SU-DHL-6 (cell line): ENCODE measurements at regions not wholly inside any gene's neighbourhood (a gene's known extent, or its start where the extent isn't known, plus 50 kb on each side); places are given as distances from the start of the nearest gene placed in this dataset.

ENCODE experiments used
- H2AFZ ChIP-seq: fragments of 200-600 bp; sonication (generic); 2 replicates; pipeline ENCODE4 v1.6.1; 2014; ENCODE audit warnings: low read depth, mild to moderate bottlenecking, moderate library complexity, mixed read lengths, antibody characterized with exemption, low read length; ENCODE audit not compliant: severe bottlenecking
- H3F3A ChIP-seq: fragments of 200-600 bp; shearing (Covaris generic); 2 replicates; pipeline ENCODE4 v1.6.0; 2016; ENCODE audit warnings: antibody characterized with exemption, mild to moderate bottlenecking; ENCODE audit not compliant: insufficient read depth
- H3K27ac ChIP-seq: fragments of 200-600 bp; sonication (generic); 2 replicates; pipeline ENCODE4 v1.5.1; 2016; ENCODE audit warnings: low read depth, mild to moderate bottlenecking, low read length, moderate library complexity, mixed read lengths
- H3K27me3 ChIP-seq: fragments of 200-600 bp; sonication (generic), shearing (Covaris generic); 2 replicates; pipeline ENCODE4 v1.6.0; 2014; ENCODE audit warnings: mild to moderate bottlenecking, low read length
- H3K36me3 ChIP-seq: fragments of 200-600 bp; sonication (generic); 2 replicates; pipeline ENCODE4 v1.6.1; 2014; ENCODE audit warnings: mild to moderate bottlenecking, low read length, mixed read lengths
- H3K4me2 ChIP-seq: fragments of 300-600, 200-600 bp; shearing (Covaris generic), sonication (generic); 2 replicates; pipeline ENCODE4 v1.6.0; 2014; ENCODE audit warnings: low read length, low read depth, mild to moderate bottlenecking; ENCODE audit not compliant: poor library complexity, severe bottlenecking
- H3K4me3 ChIP-seq: fragments of 200-600 bp; sonication (generic); 2 replicates; pipeline ENCODE4 v1.5.1; 2014; ENCODE audit warnings: antibody characterized with exemption, low read length, mild to moderate bottlenecking, mixed read lengths; ENCODE audit not compliant: insufficient read depth, poor library complexity, severe bottlenecking
- H3K79me2 ChIP-seq: fragments of 200-600 bp; sonication (generic); 2 replicates; pipeline ENCODE4 v1.6.1; 2014; ENCODE audit warnings: mild to moderate bottlenecking, low read length, moderate library complexity; ENCODE audit not compliant: insufficient read depth
- H3K9ac ChIP-seq: fragments of 200-600 bp; sonication (generic); 2 replicates; pipeline ENCODE4 v1.7.0; 2014; ENCODE audit warnings: mild to moderate bottlenecking, low read length
- H3K9me2 ChIP-seq: fragments of 200-600 bp; sonication (generic); replicated peaks from 2 replicates; pipeline ENCODE4 v1.6.1; 2014; ENCODE audit warnings: low read length; ENCODE audit not compliant: insufficient read depth
- H3K9me3 ChIP-seq: fragments of 200-600 bp; sonication (generic); 2 replicates; pipeline ENCODE4 v1.6.1; 2014; ENCODE audit warnings: low read length, mixed read lengths; ENCODE audit not compliant: insufficient read depth
- H4K20me1 ChIP-seq: fragments of 200-600 bp; sonication (generic); 2 replicates; pipeline ENCODE4 v1.6.1; 2014; ENCODE audit warnings: low read depth, mild to moderate bottlenecking, antibody characterized with exemption, low read length, moderate library complexity, mixed read lengths
- EZH2phosphoT487 ChIP-seq: fragments of 200-600 bp; sonication (generic), shearing (Covaris generic); conservative IDR thresholded peaks from 2 replicates; pipeline ENCODE4 v1.6.1; 2018; ENCODE audit warnings: mild to moderate bottlenecking, antibody characterized with exemption, low read length, moderate library complexity, mixed read lengths
- TF ChIP-seq, protein P1 (sequence below): fragments of 200-600 bp; sonication (generic); IDR thresholded peaks from one replicate; pipeline ENCODE4 v1.5.1; 2017; ENCODE audit warnings: antibody characterized with exemption, mild to moderate bottlenecking, low read length, moderate library complexity; ENCODE audit not compliant: insufficient read depth, poor library complexity, severe bottlenecking

GRCh38 chr13:54312885-54313284 lies 1284.3 kb downstream of the OLFM4 start:
- no peak overlapping the region for H3K4me3 ChIP-seq
- TF ChIP-seq EZH2phosphoT487: no peak
- TF ChIP-seq, protein P1, sequence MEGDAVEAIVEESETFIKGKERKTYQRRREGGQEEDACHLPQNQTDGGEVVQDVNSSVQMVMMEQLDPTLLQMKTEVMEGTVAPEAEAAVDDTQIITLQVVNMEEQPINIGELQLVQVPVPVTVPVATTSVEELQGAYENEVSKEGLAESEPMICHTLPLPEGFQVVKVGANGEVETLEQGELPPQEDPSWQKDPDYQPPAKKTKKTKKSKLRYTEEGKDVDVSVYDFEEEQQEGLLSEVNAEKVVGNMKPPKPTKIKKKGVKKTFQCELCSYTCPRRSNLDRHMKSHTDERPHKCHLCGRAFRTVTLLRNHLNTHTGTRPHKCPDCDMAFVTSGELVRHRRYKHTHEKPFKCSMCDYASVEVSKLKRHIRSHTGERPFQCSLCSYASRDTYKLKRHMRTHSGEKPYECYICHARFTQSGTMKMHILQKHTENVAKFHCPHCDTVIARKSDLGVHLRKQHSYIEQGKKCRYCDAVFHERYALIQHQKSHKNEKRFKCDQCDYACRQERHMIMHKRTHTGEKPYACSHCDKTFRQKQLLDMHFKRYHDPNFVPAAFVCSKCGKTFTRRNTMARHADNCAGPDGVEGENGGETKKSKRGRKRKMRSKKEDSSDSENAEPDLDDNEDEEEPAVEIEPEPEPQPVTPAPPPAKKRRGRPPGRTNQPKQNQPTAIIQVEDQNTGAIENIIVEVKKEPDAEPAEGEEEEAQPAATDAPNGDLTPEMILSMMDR: no peak

GRCh38 chr13:54317722-54318121 lies 1289.1 kb downstream of the OLFM4 start:
- Histone ChIP-seq H2AFZ (no peak overlapping the region), H3K9me2 (no peaks in the 10 kb centered on the region), H3K27me3 (no peaks in the 10 kb centered on the region), H3K9me3 (no peaks in the 10 kb centered on the region), H3K79me2 (no peaks in the 10 kb centered on the region), H3F3A (no peaks in the 10 kb centered on the region), H3K27ac (no peak overlapping the region), H3K4me3 (no peak overlapping the region), H4K20me1 (no peaks in the 10 kb centered on the region), H3K4me2 (no peak overlapping the region), H3K36me3 (no peaks in the 10 kb centered on the region), H3K9ac (no peak overlapping the region)
- TF ChIP-seq EZH2phosphoT487: no peak
- TF ChIP-seq, protein P1: no peak

More at GRCh38 chr13:54312885-54313284, 1284.3 kb downstream of the OLFM4 start:
- Histone ChIP-seq H3K27me3 (no peaks in the 10 kb centered on the region), H3K27ac (no peak overlapping the region), H2AFZ (no peak overlapping the region), H4K20me1 (no peaks in the 10 kb centered on the region), H3K36me3 (no peaks in the 10 kb centered on the region), H3K9ac (no peak overlapping the region), H3K9me3 (no peaks in the 10 kb centered on the region), H3K79me2 (no peaks in the 10 kb centered on the region), H3K4me2 (no peak overlapping the region), H3F3A (no peaks in the 10 kb centered on the region), H3K9me2 (no peaks in the 10 kb centered on the region)

DNA sequence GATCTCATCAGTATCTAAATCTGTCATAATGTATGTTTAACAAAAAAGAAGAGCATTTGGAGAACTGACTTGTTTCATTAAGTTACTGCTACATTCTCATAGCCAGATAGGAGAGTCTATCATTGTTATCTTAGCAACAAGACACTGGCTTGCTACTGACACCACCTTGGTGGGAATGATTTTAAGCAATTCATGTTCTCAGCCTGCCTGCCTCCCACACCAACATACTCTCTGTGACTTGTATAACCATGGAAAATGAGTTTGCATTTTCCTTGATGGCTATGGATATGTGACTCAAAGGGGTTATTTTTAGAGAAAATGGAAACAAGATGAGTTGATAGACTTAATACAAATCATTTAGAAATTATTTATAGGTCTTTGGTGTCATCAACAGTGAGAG lies 1308.9 kb downstream of the OLFM4 start:
- TF ChIP-seq, protein P1: no peak
- no peak for TF ChIP-seq EZH2phosphoT487

More for the DNA sequence above, 1308.9 kb downstream of the OLFM4 start:
- Histone ChIP-seq H3K9ac (no peak overlapping the region), H3K9me3 (no peaks in the 10 kb centered on the region), H3K27me3 (no peaks in the 10 kb centered on the region), H4K20me1 (no peaks in the 10 kb centered on the region), H2AFZ (no peak overlapping the region), H3K79me2 (no peaks in the 10 kb centered on the region), H3F3A (no peaks in the 10 kb centered on the region), H3K36me3 (no peaks in the 10 kb centered on the region), H3K4me2 (no peak overlapping the region), H3K9me2 (no peaks in the 10 kb centered on the region), H3K27ac (no peak overlapping the region), H3K4me3 (no peak overlapping the region)
